Glutamatergic neuron (in vitro differentiated cells): ENCODE measurements at regions not wholly inside any gene's neighbourhood (a gene's known extent, or its start where the extent isn't known, plus 50 kb on each side); places are given as distances from the start of the nearest gene placed in this dataset.

Source experiments
- DNase-seq: peaks from one replicate; pipeline ENCODE4 v3.0.0; 2022
- H3K27ac Mint-ChIP-seq: one replicate; pipeline ENCODE4 v1.8.0; 2020; ENCODE audit warnings: mild to moderate bottlenecking, mixed read lengths, inconsistent platforms; ENCODE audit not compliant: unreplicated experiment
- H3K27me3 Mint-ChIP-seq: one replicate; pipeline ENCODE4 v1.8.0; 2020; ENCODE audit warnings: mild to moderate bottlenecking, moderate library complexity, mixed read lengths, inconsistent platforms; ENCODE audit not compliant: unreplicated experiment
- H3K36me3 Mint-ChIP-seq: one replicate; pipeline ENCODE4 v1.8.0; 2020; ENCODE audit warnings: mild to moderate bottlenecking, mixed read lengths, inconsistent platforms; ENCODE audit not compliant: unreplicated experiment
- H3K4me1 Mint-ChIP-seq: one replicate; pipeline ENCODE4 v1.8.0; 2020; ENCODE audit warnings: mild to moderate bottlenecking, low read depth, mixed read lengths, inconsistent platforms; ENCODE audit not compliant: unreplicated experiment
- H3K4me3 Mint-ChIP-seq: one replicate; pipeline ENCODE4 v1.8.0; 2020; ENCODE audit warnings: mild to moderate bottlenecking, mixed read lengths, inconsistent platforms; ENCODE audit not compliant: unreplicated experiment
- H3K9me3 Mint-ChIP-seq: one replicate; pipeline ENCODE4 v1.8.0; 2020; ENCODE audit warnings: mild to moderate bottlenecking, moderate library complexity, mixed read lengths, inconsistent platforms; ENCODE audit not compliant: unreplicated experiment
- TF ChIP-seq, protein P1 (sequence below): fragments of 200-600 bp; sonication (generic); IDR thresholded peaks from one replicate; pipeline ENCODE4 v1.5.0; 2021; ENCODE audit not compliant: partially characterized antibody, unreplicated experiment

DNA sequence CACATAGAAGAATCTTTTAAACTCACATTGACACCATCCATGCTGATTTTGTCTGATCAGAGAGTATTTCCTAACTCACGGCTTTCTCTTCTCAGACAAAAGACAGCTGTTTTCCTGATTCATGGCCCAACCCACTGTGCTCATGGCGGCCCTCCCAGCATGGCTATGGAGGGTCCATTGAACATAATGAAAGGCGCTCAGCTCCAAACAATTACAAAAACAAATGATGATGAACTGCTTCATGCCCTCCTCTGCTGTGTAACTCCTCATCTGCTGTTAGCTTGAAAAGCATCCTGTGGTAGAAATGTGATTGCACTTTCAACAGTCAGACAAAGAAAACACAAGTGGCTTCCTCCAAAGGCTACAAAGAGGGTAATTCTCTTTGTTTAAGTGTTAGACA lies 673.8 kb downstream of the PRELID2 start:
- peaks cover 7% of the 10 kb centered on the region for H3K4me1 Mint-ChIP-seq

DNA sequence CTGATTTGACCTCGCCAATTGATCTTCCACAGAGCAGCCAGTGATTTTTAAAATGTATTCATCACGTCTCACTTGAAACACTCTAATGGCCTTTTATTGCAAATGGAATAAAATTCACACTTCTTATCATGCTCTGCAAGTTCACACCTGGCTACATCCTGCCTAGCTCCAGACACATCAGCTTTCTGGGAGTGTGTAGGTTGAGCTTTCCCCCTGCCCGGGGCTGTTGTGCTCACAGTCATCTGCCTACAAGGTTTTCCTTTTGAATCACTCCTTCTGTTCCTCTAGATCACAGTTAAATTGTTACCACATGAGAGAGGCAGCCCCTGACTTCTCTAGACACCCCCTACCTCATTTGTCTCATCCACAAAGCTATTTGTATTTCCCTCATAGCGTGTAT lies 674.5 kb downstream of the PRELID2 start:
- Mint-ChIP-seq H3K27ac (no peak overlapping the region), H3K27me3 (no peaks in the 10 kb centered on the region), H3K4me1 (peaks cover 7% of the 10 kb centered on the region), H3K4me3 (no peak overlapping the region), H3K9me3 (no peaks in the 10 kb centered on the region), H3K36me3 (no peaks in the 10 kb centered on the region)
- TF ChIP-seq, protein P1, sequence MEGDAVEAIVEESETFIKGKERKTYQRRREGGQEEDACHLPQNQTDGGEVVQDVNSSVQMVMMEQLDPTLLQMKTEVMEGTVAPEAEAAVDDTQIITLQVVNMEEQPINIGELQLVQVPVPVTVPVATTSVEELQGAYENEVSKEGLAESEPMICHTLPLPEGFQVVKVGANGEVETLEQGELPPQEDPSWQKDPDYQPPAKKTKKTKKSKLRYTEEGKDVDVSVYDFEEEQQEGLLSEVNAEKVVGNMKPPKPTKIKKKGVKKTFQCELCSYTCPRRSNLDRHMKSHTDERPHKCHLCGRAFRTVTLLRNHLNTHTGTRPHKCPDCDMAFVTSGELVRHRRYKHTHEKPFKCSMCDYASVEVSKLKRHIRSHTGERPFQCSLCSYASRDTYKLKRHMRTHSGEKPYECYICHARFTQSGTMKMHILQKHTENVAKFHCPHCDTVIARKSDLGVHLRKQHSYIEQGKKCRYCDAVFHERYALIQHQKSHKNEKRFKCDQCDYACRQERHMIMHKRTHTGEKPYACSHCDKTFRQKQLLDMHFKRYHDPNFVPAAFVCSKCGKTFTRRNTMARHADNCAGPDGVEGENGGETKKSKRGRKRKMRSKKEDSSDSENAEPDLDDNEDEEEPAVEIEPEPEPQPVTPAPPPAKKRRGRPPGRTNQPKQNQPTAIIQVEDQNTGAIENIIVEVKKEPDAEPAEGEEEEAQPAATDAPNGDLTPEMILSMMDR: no peak
- DNase-seq: no peak

More for the DNA sequence above, 673.8 kb downstream of the PRELID2 start:
- Mint-ChIP-seq H3K4me3 (no peak overlapping the region), H3K36me3 (no peaks in the 10 kb centered on the region), H3K9me3 (no peaks in the 10 kb centered on the region), H3K27me3 (no peaks in the 10 kb centered on the region), H3K27ac (no peak overlapping the region)
- TF ChIP-seq, protein P1: no peak
- no peak for DNase-seq

DNA sequence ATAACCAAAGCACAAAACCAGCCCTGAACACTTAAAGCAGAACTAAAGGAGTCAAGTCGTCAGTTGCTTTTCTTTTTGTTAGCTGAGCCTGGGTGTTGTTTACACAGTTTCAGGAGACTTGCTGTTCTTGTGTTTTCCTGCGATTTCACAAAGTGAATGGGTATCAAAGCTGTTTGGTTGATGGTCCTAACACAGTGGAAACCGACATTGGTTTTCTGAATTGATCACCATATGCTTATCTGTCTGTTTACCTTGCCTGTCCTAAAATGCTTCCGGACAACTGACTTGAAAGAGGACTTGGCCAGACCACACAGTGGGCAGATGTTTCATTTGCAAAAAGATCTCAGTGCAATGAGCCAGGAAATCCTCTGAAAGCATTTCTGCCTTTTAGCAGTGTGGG lies 676.4 kb downstream of the PRELID2 start:
- Mint-ChIP-seq H3K9me3 (no peaks in the 10 kb centered on the region), H3K4me3 (no peak overlapping the region), H3K27ac (no peak overlapping the region), H3K27me3 (no peaks in the 10 kb centered on the region), H3K36me3 (no peaks in the 10 kb centered on the region), H3K4me1 (peaks cover 7% of the 10 kb centered on the region)
- TF ChIP-seq, protein P1: no peak
- DNase-seq: no peak

DNA sequence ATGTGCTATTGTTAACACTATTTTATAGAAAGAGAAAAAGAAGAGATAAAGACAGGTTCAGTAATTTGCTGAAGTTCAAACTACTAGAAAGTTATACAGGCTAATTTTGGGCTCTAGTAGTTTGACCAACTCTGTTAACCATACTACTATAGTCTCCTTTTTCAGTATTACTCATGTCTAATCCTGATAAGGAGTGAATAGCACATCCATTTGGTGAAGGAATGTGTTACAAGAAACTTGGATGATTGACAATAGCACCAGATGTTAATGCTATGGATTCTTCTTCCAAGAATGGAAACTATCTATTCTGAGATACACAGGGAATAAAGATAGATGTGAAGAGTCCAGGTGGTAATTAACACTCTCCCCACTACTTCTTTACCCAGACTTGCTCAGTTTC lies 677.3 kb downstream of the PRELID2 start:
- no peak for DNase-seq
- H3K27me3 Mint-ChIP-seq: no peaks in the 10 kb centered on the region
- no peak overlapping the region for H3K27ac Mint-ChIP-seq
- TF ChIP-seq, protein P1: no peak
- H3K4me3 Mint-ChIP-seq: no peak overlapping the region
- H3K9me3 Mint-ChIP-seq: no peaks in the 10 kb centered on the region
- peaks cover 7% of the 10 kb centered on the region for H3K4me1 Mint-ChIP-seq
- H3K36me3 Mint-ChIP-seq: no peaks in the 10 kb centered on the region

DNA sequence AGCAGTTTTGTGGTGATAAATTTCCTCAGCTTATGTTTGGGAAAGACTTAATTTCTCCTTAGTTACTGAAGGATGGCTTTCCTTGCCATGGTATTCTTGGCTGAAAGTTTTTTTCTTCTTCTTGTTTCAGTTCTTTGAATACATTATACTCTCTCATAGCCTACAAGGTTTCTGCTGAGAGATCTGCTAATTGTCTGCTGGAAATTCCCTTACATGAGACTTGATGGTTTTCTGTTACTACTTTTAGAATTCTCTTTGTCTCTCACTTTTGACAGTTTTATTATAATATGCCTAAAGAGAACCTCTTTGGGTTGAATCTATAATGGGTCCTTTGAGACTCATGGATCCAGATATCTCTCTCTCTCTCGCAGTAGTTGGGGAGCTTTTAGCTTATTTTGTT lies 693.6 kb downstream of the PRELID2 start:
- TF ChIP-seq, protein P1: no peak
- H3K27ac Mint-ChIP-seq: no peak overlapping the region
- no peaks in the 10 kb centered on the region for H3K4me1 Mint-ChIP-seq
- no peak overlapping the region for H3K4me3 Mint-ChIP-seq
- H3K9me3 Mint-ChIP-seq: no peaks in the 10 kb centered on the region
- H3K27me3 Mint-ChIP-seq: no peaks in the 10 kb centered on the region
- no peak for DNase-seq
- H3K36me3 Mint-ChIP-seq: no peaks in the 10 kb centered on the region
